SK-N-SH treated with all-trans-retinoic acid at 6 μM for 48 hours (cell line): ENCODE measurements at regions not wholly inside any gene's neighbourhood (a gene's known extent, or its start where the extent isn't known, plus 50 kb on each side); places are given as distances from the start of the nearest gene placed in this dataset.

ENCODE experiments used
- BACH2 ChIP-seq: fragments of 250-450 bp; sonication (Bioruptor Pico); IDR thresholded peaks from 2 replicates; pipeline ENCODE4 v1.9.0; 2021; ENCODE audit warnings: mild to moderate bottlenecking, borderline replicate concordance
- CREB5 ChIP-seq: fragments of 250-450 bp; sonication (Bioruptor Pico); IDR thresholded peaks from 2 replicates; pipeline ENCODE4 v1.5.1; 2020; ENCODE audit warnings: low read depth, mild to moderate bottlenecking, moderate library complexity
- ESRRG ChIP-seq: fragments of 250-450 bp; sonication (Bioruptor Pico); IDR thresholded peaks from 2 replicates; pipeline ENCODE4 v1.6.1; 2021; ENCODE audit warnings: mild to moderate bottlenecking
- PATZ1 ChIP-seq: fragments of 250-450 bp; sonication (Bioruptor Pico); IDR thresholded peaks from 2 replicates; pipeline ENCODE4 v1.8.0; 2020; ENCODE audit warnings: mild to moderate bottlenecking, moderate library complexity, borderline replicate concordance
- PPARA ChIP-seq: fragments of 250-450 bp; sonication (Bioruptor Pico); IDR thresholded peaks from 2 replicates; pipeline ENCODE4 v1.5.0; 2020; ENCODE audit warnings: mild to moderate bottlenecking, borderline replicate concordance
- TOX ChIP-seq: fragments of 250-450 bp; sonication (Bioruptor Pico); IDR thresholded peaks from 2 replicates; pipeline ENCODE4 v1.8.0; 2021; ENCODE audit warnings: mild to moderate bottlenecking, moderate library complexity, borderline replicate concordance
- ZFP3 ChIP-seq: fragments of 250-450 bp; sonication (Bioruptor Pico); IDR thresholded peaks from 2 replicates; pipeline ENCODE4 v1.5.0; 2020; ENCODE audit warnings: mild to moderate bottlenecking, moderate library complexity
- TF ChIP-seq, protein P1 (sequence below): fragments of 250-450 bp; sonication (Bioruptor Pico); IDR thresholded peaks from 2 replicates; pipeline ENCODE4 v1.8.0; 2021; ENCODE audit warnings: low read depth, mild to moderate bottlenecking, moderate library complexity, borderline replicate concordance

DNA sequence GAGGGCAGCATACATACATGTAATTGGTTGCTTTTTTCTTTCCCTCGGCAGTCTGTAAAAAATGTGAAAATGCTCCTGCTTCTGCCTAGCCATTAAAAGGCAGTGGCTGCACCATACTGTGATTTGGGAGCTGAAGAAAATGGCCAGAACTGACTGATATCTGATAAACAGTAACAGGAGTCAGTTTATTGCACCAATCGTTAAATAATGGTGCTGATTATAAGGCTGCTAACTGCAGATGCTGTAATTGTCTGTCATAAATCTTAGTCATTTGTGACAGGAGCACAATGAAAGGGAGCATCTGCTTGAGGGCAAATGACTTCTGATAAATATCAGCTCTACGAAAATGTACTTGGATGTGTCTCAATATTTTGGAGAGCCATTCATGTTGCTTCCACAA is 263.1 kb upstream of the DNAJC19 start:
- TF ChIP-seq ZFP3 (no peak), ESRRG (CRISPR knock-in tag) (no peak), PATZ1 (CRISPR knock-in tag) (no peak), CREB5 (no peak), BACH2 (CRISPR knock-in tag) (no peak), PPARA (CRISPR knock-in tag) (no peak), TOX (no peak)
- TF ChIP-seq, protein P1, sequence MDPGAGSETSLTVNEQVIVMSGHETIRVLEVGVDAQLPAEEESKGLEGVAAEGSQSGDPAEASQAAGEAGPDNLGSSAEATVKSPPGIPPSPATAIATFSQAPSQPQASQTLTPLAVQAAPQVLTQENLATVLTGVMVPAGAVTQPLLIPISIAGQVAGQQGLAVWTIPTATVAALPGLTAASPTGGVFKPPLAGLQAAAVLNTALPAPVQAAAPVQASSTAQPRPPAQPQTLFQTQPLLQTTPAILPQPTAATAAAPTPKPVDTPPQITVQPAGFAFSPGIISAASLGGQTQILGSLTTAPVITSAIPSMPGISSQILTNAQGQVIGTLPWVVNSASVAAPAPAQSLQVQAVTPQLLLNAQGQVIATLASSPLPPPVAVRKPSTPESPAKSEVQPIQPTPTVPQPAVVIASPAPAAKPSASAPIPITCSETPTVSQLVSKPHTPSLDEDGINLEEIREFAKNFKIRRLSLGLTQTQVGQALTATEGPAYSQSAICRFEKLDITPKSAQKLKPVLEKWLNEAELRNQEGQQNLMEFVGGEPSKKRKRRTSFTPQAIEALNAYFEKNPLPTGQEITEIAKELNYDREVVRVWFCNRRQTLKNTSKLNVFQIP (CRISPR knock-in tag), result no peak
